ENCODE measurements at regions not wholly inside any gene's neighbourhood (a gene's known extent, or its start where the extent isn't known, plus 50 kb on each side); places are given as distances from the start of the nearest gene placed in this dataset.
"Not testable (repeated sequence)": the region's sequence is repeated elsewhere in the genome, so short reads cannot be mapped to it uniquely, and the experiment has no call there.

DNA sequence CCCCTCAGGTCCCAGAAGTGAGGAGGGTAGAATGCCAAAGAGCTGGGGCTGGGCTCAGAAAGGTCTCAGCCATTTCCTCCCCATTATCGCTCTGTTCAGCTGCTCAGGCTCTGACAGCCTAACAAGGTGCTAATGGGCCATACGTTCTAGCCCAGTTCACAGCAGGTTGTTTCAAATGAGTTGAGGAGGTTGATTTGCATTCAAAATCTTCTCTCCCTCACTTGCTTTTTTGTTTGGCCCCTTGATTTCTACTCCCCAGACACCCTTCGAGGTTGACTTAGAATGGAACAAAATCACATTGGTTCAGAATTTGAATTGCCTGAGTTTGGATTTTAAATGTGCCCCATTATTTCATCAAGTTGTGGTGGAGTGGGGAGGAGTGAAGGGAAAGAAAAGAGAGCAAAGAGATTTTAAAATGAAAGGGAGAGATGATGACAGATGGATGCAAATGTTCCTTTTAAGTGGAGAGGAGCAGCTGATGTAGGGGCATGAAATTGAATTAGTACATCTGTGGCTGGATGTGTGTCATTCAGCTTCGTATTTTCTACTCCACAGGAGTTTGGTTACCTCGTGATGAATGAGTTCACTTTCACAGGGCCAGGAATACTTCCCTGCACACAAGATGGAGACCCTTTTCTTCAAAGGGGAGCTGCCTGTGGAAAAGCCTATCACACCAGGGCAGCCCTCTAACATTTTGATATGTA lies 425.8 kb upstream of the CAMK1G start:
- DNase-seq (ENCODE audit: low read depth): no peak
- H3K4me3 ChIP-seq (ENCODE audit: low read depth, low read length): no peak overlapping the region
- TF ChIP-seq, protein P1, sequence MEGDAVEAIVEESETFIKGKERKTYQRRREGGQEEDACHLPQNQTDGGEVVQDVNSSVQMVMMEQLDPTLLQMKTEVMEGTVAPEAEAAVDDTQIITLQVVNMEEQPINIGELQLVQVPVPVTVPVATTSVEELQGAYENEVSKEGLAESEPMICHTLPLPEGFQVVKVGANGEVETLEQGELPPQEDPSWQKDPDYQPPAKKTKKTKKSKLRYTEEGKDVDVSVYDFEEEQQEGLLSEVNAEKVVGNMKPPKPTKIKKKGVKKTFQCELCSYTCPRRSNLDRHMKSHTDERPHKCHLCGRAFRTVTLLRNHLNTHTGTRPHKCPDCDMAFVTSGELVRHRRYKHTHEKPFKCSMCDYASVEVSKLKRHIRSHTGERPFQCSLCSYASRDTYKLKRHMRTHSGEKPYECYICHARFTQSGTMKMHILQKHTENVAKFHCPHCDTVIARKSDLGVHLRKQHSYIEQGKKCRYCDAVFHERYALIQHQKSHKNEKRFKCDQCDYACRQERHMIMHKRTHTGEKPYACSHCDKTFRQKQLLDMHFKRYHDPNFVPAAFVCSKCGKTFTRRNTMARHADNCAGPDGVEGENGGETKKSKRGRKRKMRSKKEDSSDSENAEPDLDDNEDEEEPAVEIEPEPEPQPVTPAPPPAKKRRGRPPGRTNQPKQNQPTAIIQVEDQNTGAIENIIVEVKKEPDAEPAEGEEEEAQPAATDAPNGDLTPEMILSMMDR (IDR thresholded peaks at IDR 0.05; ENCODE audit: low read depth, low read length, missing control alignments): no peak

DNA sequence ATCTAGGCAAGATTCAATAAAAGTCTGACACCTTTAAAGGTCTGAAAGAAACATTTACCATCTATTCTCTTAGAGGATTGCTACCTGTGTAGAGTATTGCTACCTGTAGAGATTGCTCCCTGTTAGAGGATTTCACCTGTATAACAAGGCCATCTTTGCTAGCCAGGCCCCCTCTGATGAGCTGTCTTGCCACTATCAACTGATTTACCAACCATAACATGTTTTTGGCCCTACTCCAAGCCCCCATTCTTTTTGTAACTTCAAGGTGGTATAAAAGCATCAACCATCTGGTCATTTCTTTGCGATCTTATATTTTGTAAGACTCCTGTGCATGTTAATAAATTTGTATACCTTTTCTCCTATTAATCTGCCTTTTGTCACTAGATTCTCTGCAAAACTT lies 424.7 kb upstream of the CAMK1G start:
- DNase-seq (ENCODE audit: low read depth): no peak
- TF ChIP-seq, protein P1 (IDR thresholded peaks at IDR 0.05; ENCODE audit: low read depth, low read length, missing control alignments): no peak
- H3K4me3 ChIP-seq (ENCODE audit: low read depth, low read length): no peak overlapping the region

DNA sequence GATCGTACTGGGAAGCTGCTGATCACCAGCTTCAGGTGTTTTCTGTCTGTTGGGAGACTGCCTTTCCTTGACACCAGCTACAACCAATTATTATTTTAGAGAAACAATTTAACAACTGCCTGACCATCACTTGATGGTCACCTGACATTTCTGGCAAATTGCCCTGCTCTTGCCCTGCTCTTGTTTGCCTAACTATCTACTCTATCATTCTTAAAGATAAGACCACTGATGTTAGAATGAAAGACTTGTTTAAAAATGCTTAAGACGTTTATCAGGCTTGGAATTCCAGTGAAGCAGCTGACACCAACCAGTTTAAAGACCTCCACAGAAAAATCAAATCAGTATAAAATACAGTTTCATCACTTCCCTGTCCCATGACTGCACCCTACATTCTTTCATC lies 423.3 kb upstream of the CAMK1G start:
- TF ChIP-seq, protein P1 (IDR thresholded peaks at IDR 0.05; ENCODE audit: low read depth, low read length, missing control alignments): no peak
- no peak overlapping the region for H3K4me3 ChIP-seq (ENCODE audit: low read depth, low read length)
- DNase-seq (ENCODE audit: low read depth): no peak

DNA sequence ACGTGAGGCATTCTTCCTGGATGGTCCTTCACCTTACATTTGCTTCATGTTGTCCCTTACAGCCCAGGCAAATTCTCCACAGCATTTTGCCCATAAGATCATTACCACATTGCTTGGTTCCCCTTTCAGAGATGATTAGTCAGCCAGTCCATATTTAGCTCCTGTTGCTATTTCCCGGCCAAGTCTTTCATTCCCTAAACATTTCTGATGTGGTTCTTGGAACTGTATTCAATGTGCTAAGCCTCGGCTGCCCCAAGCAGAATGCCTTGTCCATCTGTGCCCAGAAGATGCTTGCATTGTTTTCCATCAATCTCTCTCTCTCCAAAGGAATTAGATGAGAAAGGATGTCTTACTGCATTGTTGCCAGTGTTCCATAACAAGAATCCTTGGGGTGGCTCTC lies 420.9 kb upstream of the CAMK1G start:
- H3K4me3 ChIP-seq (ENCODE audit: low read depth, low read length): no peak overlapping the region
- no peak for DNase-seq (ENCODE audit: low read depth)
- TF ChIP-seq, protein P1 (IDR thresholded peaks at IDR 0.05; ENCODE audit: low read depth, low read length, missing control alignments): no peak

DNA sequence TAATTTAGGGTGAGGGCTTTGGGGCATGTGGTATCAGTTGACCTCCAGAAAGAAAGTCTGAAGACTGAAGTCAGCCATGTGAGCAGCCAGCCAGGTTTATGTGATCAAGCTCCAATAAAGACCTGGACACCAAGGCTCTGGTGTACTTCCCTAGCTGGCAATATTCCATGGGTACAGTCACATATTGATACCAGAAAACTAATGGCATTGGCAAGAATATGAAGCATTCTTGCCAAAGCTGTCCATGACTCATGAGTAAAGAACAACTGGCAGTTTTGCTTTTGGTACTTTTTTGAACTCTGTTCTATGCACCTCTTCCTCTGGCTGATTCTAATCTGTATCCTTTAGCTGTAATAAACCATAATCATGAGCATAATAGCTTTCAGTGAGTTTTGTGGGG lies 415.3 kb upstream of the CAMK1G start:
- H3K4me3 ChIP-seq (ENCODE audit: low read depth, low read length): no peak overlapping the region
- no peak for DNase-seq (ENCODE audit: low read depth)
- TF ChIP-seq, protein P1 (IDR thresholded peaks at IDR 0.05; ENCODE audit: low read depth, low read length, missing control alignments): no peak

DNA sequence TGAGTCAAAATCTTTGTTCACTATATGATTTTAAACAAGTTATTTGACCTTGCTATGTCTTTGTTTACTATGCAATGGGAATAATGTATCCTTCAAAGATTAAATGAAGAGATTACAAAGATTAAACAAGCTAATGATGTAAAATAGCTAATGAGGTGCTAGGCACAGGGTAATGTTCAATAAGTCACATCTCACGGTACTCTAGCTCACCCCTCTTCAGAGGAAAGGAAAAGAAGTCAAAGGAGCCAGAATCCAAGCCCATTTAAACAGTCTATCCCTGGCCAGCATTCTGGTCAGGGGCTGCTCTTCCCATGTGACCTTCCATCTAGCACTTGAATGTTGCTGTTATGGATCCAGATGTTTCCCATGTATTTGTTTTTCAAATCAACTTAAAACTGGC lies 412.4 kb upstream of the CAMK1G start:
- no peak overlapping the region for H3K4me3 ChIP-seq (ENCODE audit: low read depth, low read length)
- no peak for DNase-seq (ENCODE audit: low read depth)
- TF ChIP-seq, protein P1 (IDR thresholded peaks at IDR 0.05; ENCODE audit: low read depth, low read length, missing control alignments): no peak

DNA sequence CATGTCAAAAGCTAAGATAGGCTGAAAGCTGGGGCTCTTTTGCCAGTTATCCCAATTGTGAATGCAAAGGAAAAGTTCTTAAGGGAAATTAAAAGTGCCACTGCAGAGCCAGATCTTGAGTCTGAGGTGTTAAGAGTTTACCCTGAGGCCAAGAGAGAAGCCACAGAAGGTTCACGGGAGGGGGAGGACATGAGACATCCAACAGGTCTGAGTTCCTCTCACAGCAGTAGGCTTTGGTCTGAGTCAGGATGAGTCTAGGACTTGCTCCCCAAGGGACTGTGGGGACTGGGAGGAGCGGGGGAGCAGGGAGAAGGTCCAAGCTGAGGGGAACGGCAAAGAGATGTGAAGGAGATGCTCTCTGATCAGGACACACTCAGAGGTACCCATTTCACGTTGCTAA lies 411.2 kb upstream of the CAMK1G start:
- no peak for DNase-seq (ENCODE audit: low read depth)
- TF ChIP-seq, protein P1 (IDR thresholded peaks at IDR 0.05; ENCODE audit: low read depth, low read length, missing control alignments): no peak

DNA sequence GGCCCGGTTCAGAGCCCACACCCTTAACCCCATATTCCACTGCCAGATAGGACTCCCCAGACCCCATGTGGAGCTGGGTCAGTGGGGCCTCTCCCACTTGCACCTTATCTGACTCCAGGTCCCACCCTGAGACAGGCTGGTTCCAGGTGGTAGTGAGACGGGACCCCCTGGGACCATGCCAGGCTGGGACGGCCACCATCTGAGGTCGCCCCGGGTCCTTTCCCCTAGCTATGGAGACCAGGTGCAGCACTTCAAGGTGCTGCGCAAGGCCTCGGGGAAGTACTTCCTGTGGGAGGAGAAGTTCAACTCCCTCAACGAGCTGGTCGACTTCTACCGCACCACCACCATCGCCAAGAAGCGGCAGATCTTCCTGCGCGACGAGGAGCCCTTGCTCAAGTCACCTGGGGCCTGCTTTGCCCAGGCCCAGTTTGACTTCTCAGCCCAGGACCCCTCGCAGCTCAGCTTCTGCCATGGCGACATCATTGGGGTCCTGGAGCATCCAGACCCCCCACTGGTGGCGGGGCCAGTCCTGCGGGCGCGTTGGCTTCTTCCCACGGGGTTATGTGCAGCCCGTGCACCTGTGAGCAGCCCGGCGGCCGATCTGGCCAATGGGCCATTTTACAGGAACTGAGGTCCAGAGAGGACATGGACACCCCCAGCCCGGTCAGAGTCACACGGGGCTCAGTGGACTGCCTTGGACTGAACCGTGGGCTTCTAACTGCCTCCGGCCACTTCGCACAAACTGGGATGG lies 410.5 kb upstream of the CAMK1G start:
- not testable (repeated sequence) for DNase-seq (ENCODE audit: low read depth)

More for the DNA sequence above, 411.2 kb upstream of the CAMK1G start:
- no peak overlapping the region for H3K4me3 ChIP-seq (ENCODE audit: low read depth, low read length)

DNA sequence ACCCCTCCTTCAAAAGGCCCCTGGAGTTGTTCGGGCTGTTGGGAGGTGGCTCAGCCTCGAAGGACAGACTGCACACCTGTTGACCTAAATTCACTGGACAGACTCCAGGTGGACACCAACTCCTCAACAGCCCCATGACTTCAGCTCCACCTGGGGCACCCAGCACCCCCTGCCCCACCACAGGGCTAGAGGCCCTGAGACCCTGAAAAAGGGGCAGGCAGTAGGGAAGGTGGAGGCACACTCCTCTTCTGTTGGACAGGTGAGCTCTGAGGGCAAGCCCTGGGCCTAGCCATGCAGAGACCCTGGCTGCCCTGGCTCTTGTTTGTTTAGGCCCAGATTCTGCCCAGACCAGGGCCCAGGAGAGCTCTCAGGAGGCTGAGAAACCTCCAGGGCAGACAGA lies 409.7 kb upstream of the CAMK1G start:
- DNase-seq (ENCODE audit: low read depth); H3K4me3 ChIP-seq (ENCODE audit: low read depth, low read length): not testable (repeated sequence)

More for the DNA sequence above, 410.5 kb upstream of the CAMK1G start:
- not testable (repeated sequence) for H3K4me3 ChIP-seq (ENCODE audit: low read depth, low read length)
